Uterus (tissue), 2 donors: ENCODE measurements at regions not wholly inside any gene's neighbourhood (a gene's known extent, or its start where the extent isn't known, plus 50 kb on each side); places are given as distances from the start of the nearest gene placed in this dataset.

Experiments
- POLR2A ChIP-seq, 2 donors: fragments of 450-650 bp; IDR thresholded peaks; one replicate each; pipeline ENCODE4 v1.6.1; 2016; ENCODE audit warnings: antibody characterized with exemption in 2 of 2, mild to moderate bottlenecking in 1 of 2, moderate library complexity in 1 of 2
- TF ChIP-seq, protein P1 (sequence below), 4 experiments: fragments of 200-600 bp in 2 of 4; fragments of 450-650 bp in 2 of 4; sonication (generic) in 2 of 4; IDR thresholded peaks; one replicate each; pipeline ENCODE4 v1.5.1; 2016 to 2019; ENCODE audit warnings: antibody characterized with exemption in 4 of 4, mild to moderate bottlenecking in 2 of 4, moderate library complexity in 1 of 4

DNA sequence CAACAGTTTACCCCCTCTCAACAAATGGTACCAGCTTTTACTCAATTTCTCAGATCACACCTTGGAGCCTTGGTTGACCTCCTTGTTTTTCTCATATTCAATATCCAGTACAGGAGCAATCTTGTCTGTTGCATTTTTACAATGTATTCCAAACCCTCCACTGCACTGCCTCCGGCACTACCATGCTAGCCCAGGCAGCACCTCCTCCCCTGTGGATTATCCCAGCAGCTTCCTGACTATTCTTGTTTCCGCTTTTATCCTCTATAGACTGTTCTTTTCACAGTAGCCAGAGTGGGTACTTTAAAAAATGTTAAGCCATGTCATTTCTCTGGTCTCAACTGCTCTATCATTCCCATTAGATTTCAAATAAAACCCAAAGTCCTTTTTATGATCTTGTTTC is 253.4 kb upstream of the GPRIN3 start:
- TF ChIP-seq, protein P1, sequence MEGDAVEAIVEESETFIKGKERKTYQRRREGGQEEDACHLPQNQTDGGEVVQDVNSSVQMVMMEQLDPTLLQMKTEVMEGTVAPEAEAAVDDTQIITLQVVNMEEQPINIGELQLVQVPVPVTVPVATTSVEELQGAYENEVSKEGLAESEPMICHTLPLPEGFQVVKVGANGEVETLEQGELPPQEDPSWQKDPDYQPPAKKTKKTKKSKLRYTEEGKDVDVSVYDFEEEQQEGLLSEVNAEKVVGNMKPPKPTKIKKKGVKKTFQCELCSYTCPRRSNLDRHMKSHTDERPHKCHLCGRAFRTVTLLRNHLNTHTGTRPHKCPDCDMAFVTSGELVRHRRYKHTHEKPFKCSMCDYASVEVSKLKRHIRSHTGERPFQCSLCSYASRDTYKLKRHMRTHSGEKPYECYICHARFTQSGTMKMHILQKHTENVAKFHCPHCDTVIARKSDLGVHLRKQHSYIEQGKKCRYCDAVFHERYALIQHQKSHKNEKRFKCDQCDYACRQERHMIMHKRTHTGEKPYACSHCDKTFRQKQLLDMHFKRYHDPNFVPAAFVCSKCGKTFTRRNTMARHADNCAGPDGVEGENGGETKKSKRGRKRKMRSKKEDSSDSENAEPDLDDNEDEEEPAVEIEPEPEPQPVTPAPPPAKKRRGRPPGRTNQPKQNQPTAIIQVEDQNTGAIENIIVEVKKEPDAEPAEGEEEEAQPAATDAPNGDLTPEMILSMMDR (IDR thresholded peaks at IDR 0.05), result no peak
- TF ChIP-seq POLR2A (IDR thresholded peaks at IDR 0.05), result no peak
